GM12891 (cell line): ENCODE measurements at regions not wholly inside any gene's neighbourhood (a gene's known extent, or its start where the extent isn't known, plus 50 kb on each side); places are given as distances from the start of the nearest gene placed in this dataset.

Experiments
- POLR2A ChIP-seq: IDR thresholded peaks from 2 replicates; pipeline ENCODE4 v1.6.1; 2011; ENCODE audit warnings: low read depth, low read length, control low read depth
- POLR2AphosphoS5 ChIP-seq: IDR thresholded peaks from 2 replicates; pipeline ENCODE4 v1.6.1; 2011; ENCODE audit warnings: low read depth, low read length, control low read depth
- TAF1 ChIP-seq: IDR thresholded peaks from 2 replicates; pipeline ENCODE4 v1.6.1; 2011; ENCODE audit warnings: low read depth, low read length, control low read depth

DNA sequence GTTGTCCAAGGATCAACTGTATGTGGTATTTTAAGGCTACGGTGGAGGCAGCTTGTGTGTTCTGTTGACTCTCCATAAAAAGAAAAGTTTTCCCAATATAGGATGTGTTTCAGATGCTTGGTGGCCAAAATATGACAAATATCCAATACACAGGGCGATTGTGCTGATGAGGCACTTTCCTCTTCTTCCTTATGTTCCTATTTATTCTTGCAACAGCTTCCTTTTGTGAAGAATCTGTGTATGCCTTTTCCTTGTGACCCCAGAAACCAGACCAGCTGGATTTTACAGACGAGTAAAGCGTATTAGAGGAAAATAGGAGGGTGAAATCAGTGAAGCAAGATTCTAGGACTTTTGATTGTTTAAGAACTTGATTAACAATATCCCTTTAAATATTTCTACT lies 452.0 kb downstream of the DMAC1 start:
- TF ChIP-seq POLR2A (no peak), TAF1 (no peak), POLR2AphosphoS5 (no peak)
